Vagina (tissue), 2 donors: ENCODE measurements at regions not wholly inside any gene's neighbourhood (a gene's known extent, or its start where the extent isn't known, plus 50 kb on each side); places are given as distances from the start of the nearest gene placed in this dataset.

Source experiments
- POLR2A ChIP-seq, 2 donors: fragments of 450-650 bp; IDR thresholded peaks; one replicate each; pipeline ENCODE4 v1.6.1; 2017; ENCODE audit warnings: antibody characterized with exemption in 2 of 2, mild to moderate bottlenecking in 2 of 2, moderate library complexity in 2 of 2
- POLR2AphosphoS5 ChIP-seq, 2 donors: sonication (generic); formaldehyde crosslinking; IDR thresholded peaks; one replicate each; pipeline ENCODE4 v1.9.0; 2017; ENCODE audit warnings: antibody characterized with exemption in 2 of 2, mild to moderate bottlenecking in 2 of 2, low read depth in 1 of 2; ENCODE audit not compliant: insufficient read depth in 1 of 2
- TF ChIP-seq, protein P1 (sequence below), 3 experiments: fragments of 450-650 bp in 2 of 3; fragments of 200-600 bp in 1 of 3; sonication (generic) in 1 of 3; IDR thresholded peaks; one replicate each; pipeline ENCODE4 v1.5.1; 2017 to 2019; ENCODE audit warnings: antibody characterized with exemption in 3 of 3, mild to moderate bottlenecking in 2 of 3, moderate library complexity in 2 of 3

DNA sequence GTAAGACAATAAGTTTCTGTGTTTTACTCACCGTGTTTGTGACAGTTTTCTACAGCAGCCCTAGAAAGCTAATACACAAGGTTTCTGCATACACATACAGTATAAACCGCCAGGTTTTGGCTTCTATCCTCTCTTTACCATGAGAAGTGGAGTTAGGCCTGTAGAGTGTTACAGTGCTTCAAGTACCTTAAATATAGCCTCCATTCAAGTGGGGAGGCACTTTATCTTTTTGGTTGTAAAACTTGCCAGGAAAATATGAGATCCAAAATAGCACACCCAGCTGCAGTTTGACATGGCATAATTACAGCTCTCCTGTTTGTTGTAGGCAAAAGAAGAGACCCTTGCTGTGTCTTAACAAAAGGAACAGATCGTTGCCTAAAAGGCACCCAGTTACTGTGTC is 90.3 kb upstream of the PTPN3 start:
- TF ChIP-seq, protein P1, sequence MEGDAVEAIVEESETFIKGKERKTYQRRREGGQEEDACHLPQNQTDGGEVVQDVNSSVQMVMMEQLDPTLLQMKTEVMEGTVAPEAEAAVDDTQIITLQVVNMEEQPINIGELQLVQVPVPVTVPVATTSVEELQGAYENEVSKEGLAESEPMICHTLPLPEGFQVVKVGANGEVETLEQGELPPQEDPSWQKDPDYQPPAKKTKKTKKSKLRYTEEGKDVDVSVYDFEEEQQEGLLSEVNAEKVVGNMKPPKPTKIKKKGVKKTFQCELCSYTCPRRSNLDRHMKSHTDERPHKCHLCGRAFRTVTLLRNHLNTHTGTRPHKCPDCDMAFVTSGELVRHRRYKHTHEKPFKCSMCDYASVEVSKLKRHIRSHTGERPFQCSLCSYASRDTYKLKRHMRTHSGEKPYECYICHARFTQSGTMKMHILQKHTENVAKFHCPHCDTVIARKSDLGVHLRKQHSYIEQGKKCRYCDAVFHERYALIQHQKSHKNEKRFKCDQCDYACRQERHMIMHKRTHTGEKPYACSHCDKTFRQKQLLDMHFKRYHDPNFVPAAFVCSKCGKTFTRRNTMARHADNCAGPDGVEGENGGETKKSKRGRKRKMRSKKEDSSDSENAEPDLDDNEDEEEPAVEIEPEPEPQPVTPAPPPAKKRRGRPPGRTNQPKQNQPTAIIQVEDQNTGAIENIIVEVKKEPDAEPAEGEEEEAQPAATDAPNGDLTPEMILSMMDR (IDR thresholded peaks at IDR 0.05) = no peak
- TF ChIP-seq POLR2A (IDR thresholded peaks at IDR 0.05) (no peak), POLR2AphosphoS5 (IDR thresholded peaks at IDR 0.05; ENCODE audit: insufficient read depth in 1 of 2, low read depth in 1 of 2) (no peak)
